Tibial nerve (tissue), 4 donors: ENCODE measurements at regions not wholly inside any gene's neighbourhood (a gene's known extent, or its start where the extent isn't known, plus 50 kb on each side); places are given as distances from the start of the nearest gene placed in this dataset.
"Not testable (repeated sequence)": the region's sequence is repeated elsewhere in the genome, so short reads cannot be mapped to it uniquely, and the experiment has no call there.

ENCODE experiments used
- CTCF ChIP-seq, 5 experiments: fragments of 200-600 bp in 3 of 5; fragments of 450-650 bp in 2 of 5; sonication (generic) in 3 of 5; IDR thresholded peaks; one replicate each; pipeline ENCODE4 v1.5.1; 2016 to 2019; ENCODE audit warnings: antibody characterized with exemption in 5 of 5, mild to moderate bottlenecking in 3 of 5, moderate library complexity in 2 of 5
- EP300 ChIP-seq, 2 donors: sonication (generic); formaldehyde crosslinking; IDR thresholded peaks; one replicate each; pipeline ENCODE4 v1.6.1; 2017; ENCODE audit warnings: antibody characterized with exemption in 2 of 2, mild to moderate bottlenecking in 1 of 2
- POLR2A ChIP-seq, 2 donors: fragments of 450-650 bp; IDR thresholded peaks; one replicate each; pipeline ENCODE4 v1.6.1; 2017; ENCODE audit warnings: antibody characterized with exemption in 2 of 2, mild to moderate bottlenecking in 2 of 2, moderate library complexity in 2 of 2

DNA sequence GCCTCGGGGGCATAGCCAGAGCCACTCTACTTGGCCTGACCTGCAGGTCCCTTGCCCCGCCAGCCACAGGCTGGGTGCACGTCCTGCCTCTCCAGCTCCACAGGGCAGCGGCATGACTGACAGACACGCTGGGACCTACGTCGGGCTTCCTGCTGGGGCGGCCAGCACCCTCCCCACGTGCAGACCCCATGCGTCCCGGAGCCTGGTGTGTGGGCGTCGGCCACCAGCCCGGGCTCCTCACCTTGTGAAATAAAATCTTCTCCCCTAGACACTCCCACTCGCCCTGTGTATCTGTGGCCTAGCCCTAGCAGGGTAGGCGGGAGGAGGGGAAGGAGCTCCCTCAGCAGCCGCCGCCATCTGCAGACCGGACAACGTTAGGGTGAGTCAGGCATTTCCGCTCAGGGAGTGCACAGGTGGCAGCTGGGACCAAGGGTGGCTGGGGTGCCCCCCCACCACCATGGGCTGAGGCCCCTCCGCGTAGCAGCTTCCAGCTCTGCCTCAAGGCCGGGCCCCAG, 119.5 kb downstream of the IGLL1 start:
- not testable (repeated sequence) for TF ChIP-seq CTCF, POLR2A, EP300 (IDR thresholded peaks at IDR 0.05)
